ENCODE measurements at regions not wholly inside any gene's neighbourhood (a gene's known extent, or its start where the extent isn't known, plus 50 kb on each side); places are given as distances from the start of the nearest gene placed in this dataset.

DNA sequence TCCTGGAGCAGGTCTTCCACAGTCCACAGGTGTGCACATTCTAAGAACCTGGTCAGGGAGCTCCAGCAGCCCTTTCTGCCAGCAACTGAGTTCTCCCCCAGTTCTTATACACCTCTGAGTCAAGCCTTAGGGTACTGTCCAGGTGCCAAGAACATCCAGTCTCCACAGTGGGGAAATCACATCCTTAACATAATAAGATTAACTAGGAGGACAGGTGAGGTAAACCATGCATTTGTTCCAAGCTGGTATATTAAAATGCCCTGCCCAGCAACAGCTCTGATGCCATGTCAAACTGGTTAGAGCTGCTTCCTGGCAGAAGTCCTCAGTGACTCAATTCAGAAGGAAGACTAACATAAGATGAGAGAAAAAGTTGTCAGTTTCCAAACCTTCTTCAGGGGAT lies 303.9 kb upstream of the SGK1 start:
- no peak for TF ChIP-seq POLR2A (IDR thresholded peaks at IDR 0.05)
- TF ChIP-seq, protein P1, sequence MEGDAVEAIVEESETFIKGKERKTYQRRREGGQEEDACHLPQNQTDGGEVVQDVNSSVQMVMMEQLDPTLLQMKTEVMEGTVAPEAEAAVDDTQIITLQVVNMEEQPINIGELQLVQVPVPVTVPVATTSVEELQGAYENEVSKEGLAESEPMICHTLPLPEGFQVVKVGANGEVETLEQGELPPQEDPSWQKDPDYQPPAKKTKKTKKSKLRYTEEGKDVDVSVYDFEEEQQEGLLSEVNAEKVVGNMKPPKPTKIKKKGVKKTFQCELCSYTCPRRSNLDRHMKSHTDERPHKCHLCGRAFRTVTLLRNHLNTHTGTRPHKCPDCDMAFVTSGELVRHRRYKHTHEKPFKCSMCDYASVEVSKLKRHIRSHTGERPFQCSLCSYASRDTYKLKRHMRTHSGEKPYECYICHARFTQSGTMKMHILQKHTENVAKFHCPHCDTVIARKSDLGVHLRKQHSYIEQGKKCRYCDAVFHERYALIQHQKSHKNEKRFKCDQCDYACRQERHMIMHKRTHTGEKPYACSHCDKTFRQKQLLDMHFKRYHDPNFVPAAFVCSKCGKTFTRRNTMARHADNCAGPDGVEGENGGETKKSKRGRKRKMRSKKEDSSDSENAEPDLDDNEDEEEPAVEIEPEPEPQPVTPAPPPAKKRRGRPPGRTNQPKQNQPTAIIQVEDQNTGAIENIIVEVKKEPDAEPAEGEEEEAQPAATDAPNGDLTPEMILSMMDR (IDR thresholded peaks at IDR 0.05): no peak
